Testis (tissue), 2 donors: ENCODE measurements at regions not wholly inside any gene's neighbourhood (a gene's known extent, or its start where the extent isn't known, plus 50 kb on each side); places are given as distances from the start of the nearest gene placed in this dataset.

Experiments used
- CTCF ChIP-seq, 3 experiments: fragments of 450-650 bp in 2 of 3; fragments of 200-600 bp in 1 of 3; sonication (generic) in 1 of 3; IDR thresholded peaks; one replicate each; pipeline ENCODE4 v1.5.1; 2016 to 2019; ENCODE audit warnings: antibody characterized with exemption in 3 of 3, mild to moderate bottlenecking in 2 of 3, moderate library complexity in 1 of 3
- POLR2A ChIP-seq: fragments of 450-650 bp; IDR thresholded peaks from one replicate; pipeline ENCODE4 v1.6.1; 2017; ENCODE audit warnings: antibody characterized with exemption, mild to moderate bottlenecking, moderate library complexity

- TF ChIP-seq CTCF (IDR thresholded peaks at IDR 0.05), result peak in 2 of 3 experiments; percentile 6 to 13
- no peak for TF ChIP-seq POLR2A
Observed at GRCh38 chr13:30551189-30551588, 66.5 kb upstream of the USPL1 start.
